Neural cell (in vitro differentiated cells): ENCODE measurements at regions not wholly inside any gene's neighbourhood (a gene's known extent, or its start where the extent isn't known, plus 50 kb on each side); places are given as distances from the start of the nearest gene placed in this dataset.

ENCODE experiments used
- H2AFZ ChIP-seq: fragments of 200-600, 300-800 bp; sonication (generic), shearing (Covaris generic); 2 replicates; pipeline ENCODE4 v1.6.0; 2014; ENCODE audit warnings: low read depth, mild to moderate bottlenecking, antibody characterized with exemption, low read length, moderate library complexity
- H3F3A ChIP-seq: fragments of 200-600 bp; shearing (Covaris generic); 2 replicates; pipeline ENCODE4 v1.6.1; 2016; ENCODE audit warnings: mild to moderate bottlenecking, moderate library complexity, mixed read lengths, antibody characterized with exemption, low read length; ENCODE audit not compliant: insufficient read depth, poor library complexity, severe bottlenecking
- H3K27ac ChIP-seq: fragments of 200-600, 300-800 bp; sonication (generic), shearing (Covaris generic); 2 replicates; pipeline ENCODE4 v1.5.1; 2014; ENCODE audit warnings: mild to moderate bottlenecking, low read length, moderate library complexity
- H3K27me3 ChIP-seq: fragments of 300-800, 200-600 bp; sonication (generic), shearing (Covaris generic); 2 replicates; pipeline ENCODE4 v1.6.0; 2014; ENCODE audit warnings: mild to moderate bottlenecking, low read depth, low read length, moderate library complexity; ENCODE audit not compliant: insufficient read depth
- H3K36me3 ChIP-seq: fragments of 300-800, 200-600 bp; sonication (generic), shearing (Covaris generic); 2 replicates; pipeline ENCODE4 v1.5.1; 2014; ENCODE audit warnings: mild to moderate bottlenecking, antibody characterized with exemption, low read length, moderate library complexity; ENCODE audit not compliant: insufficient read depth
- H3K4me2 ChIP-seq: fragments of 300-800, 200-600 bp; sonication (generic), shearing (Covaris generic); 2 replicates; pipeline ENCODE4 v1.6.0; 2014; ENCODE audit warnings: mild to moderate bottlenecking, low read length
- H3K4me3 ChIP-seq: fragments of 300-800, 200-600 bp; sonication (generic), shearing (Covaris generic); 2 replicates; pipeline ENCODE4 v1.5.1; 2014; ENCODE audit warnings: mild to moderate bottlenecking, low read length, moderate library complexity
- H3K79me2 ChIP-seq: fragments of 200-600 bp; shearing (Covaris generic); replicated peaks from 2 replicates; pipeline ENCODE4 v1.6.0; 2014; ENCODE audit warnings: mild to moderate bottlenecking, low read length, moderate library complexity; ENCODE audit not compliant: insufficient read depth
- H3K9ac ChIP-seq: fragments of 300-800, 200-600 bp; sonication (generic), shearing (Covaris generic); 2 replicates; pipeline ENCODE4 v1.6.1; 2016; ENCODE audit warnings: mild to moderate bottlenecking, low read length, mixed read lengths
- H3K9me2 ChIP-seq: fragments of 200-600 bp; shearing (Covaris generic); 2 replicates; pipeline ENCODE4 v1.6.1; 2016; ENCODE audit warnings: mild to moderate bottlenecking, low read length, mixed read lengths; ENCODE audit not compliant: insufficient read depth
- H3K9me3 ChIP-seq: fragments of 200-600, 300-800 bp; sonication (generic), shearing (Covaris generic); 2 replicates; pipeline ENCODE4 v1.6.1; 2016; ENCODE audit warnings: mild to moderate bottlenecking, mixed run types, low read length, moderate library complexity, mixed read lengths
- H4K20me1 ChIP-seq: fragments of 200-600 bp; shearing (Covaris generic); 2 replicates; pipeline ENCODE4 v1.6.1; 2016; ENCODE audit warnings: mild to moderate bottlenecking, mixed run types; ENCODE audit not compliant: insufficient read depth
- EP300 ChIP-seq: fragments of 450-650 bp; conservative IDR thresholded peaks from 2 replicates; pipeline ENCODE4 v1.6.1; 2014; ENCODE audit warnings: antibody characterized with exemption, mild to moderate bottlenecking, moderate library complexity; ENCODE audit not compliant: poor library complexity, severe bottlenecking
- EZH2 ChIP-seq: fragments of 200-600, 300-800 bp; shearing (Covaris generic), sonication (generic); IDR thresholded peaks from 2 replicates; pipeline ENCODE4 v1.6.1; 2014; ENCODE audit warnings: antibody characterized with exemption, low read length, borderline replicate concordance, mild to moderate bottlenecking; ENCODE audit not compliant: insufficient read depth, poor library complexity, severe bottlenecking
- MXI1 ChIP-seq: fragments of 450-650 bp; conservative IDR thresholded peaks from 2 replicates; pipeline ENCODE4 v1.6.1; 2014; ENCODE audit warnings: antibody characterized with exemption, mild to moderate bottlenecking; ENCODE audit not compliant: poor library complexity, severe bottlenecking
- POLR2AphosphoS5 ChIP-seq: IDR thresholded peaks from 2 replicates; pipeline ENCODE4 v1.6.1; 2012
- RAD21 ChIP-seq: fragments of 450-650 bp; conservative IDR thresholded peaks from 2 replicates; pipeline ENCODE4 v1.6.1; 2014; ENCODE audit warnings: antibody characterized with exemption, mild to moderate bottlenecking, moderate library complexity
- SMC3 ChIP-seq: fragments of 450-650 bp; conservative IDR thresholded peaks from 2 replicates; pipeline ENCODE4 v1.6.1; 2014; ENCODE audit warnings: antibody characterized with exemption, mild to moderate bottlenecking, moderate library complexity; ENCODE audit not compliant: poor library complexity
- TAF1 ChIP-seq: IDR thresholded peaks from 2 replicates; pipeline ENCODE4 v1.6.1; 2012; ENCODE audit warnings: low read depth
- TF ChIP-seq, protein P1 (sequence below): IDR thresholded peaks from 2 replicates; pipeline ENCODE4 v1.6.1; 2012; ENCODE audit warnings: borderline replicate concordance
- TF ChIP-seq, protein P2 (sequence below): fragments of 450-650 bp; IDR thresholded peaks from 2 replicates; pipeline ENCODE4 v1.5.1; 2014; ENCODE audit warnings: antibody characterized with exemption, mild to moderate bottlenecking, moderate library complexity; ENCODE audit not compliant: poor library complexity, severe bottlenecking

DNA sequence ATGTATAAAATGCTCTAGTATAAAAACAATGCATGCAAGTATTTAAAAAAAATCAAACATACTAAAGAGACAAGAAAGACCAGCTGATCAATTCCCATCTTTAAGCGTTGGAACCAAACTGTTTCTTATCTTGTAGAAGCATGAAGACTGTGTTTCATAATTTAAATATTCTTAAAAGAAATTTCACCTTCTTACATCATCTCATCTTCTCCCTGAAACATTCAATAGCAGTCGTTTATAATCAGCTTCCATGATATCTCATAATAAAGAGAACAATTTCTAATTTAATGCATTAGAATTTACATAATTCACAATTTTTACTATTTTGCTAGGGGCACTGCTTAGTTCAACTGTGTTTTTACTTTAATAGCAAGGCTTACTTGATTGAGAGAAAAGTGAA lies 468.1 kb upstream of the MARCKS start:
- H2AFZ ChIP-seq, result no peak overlapping the region
- no peaks in the 10 kb centered on the region for H3K27me3 ChIP-seq
- no peaks in the 10 kb centered on the region for H3K79me2 ChIP-seq
- H3F3A ChIP-seq, result no peaks in the 10 kb centered on the region
- H3K9me3 ChIP-seq, result no peaks in the 10 kb centered on the region
- H3K9ac ChIP-seq, result no peak overlapping the region
- no peaks in the 10 kb centered on the region for H3K9me2 ChIP-seq
- TF ChIP-seq, protein P1, sequence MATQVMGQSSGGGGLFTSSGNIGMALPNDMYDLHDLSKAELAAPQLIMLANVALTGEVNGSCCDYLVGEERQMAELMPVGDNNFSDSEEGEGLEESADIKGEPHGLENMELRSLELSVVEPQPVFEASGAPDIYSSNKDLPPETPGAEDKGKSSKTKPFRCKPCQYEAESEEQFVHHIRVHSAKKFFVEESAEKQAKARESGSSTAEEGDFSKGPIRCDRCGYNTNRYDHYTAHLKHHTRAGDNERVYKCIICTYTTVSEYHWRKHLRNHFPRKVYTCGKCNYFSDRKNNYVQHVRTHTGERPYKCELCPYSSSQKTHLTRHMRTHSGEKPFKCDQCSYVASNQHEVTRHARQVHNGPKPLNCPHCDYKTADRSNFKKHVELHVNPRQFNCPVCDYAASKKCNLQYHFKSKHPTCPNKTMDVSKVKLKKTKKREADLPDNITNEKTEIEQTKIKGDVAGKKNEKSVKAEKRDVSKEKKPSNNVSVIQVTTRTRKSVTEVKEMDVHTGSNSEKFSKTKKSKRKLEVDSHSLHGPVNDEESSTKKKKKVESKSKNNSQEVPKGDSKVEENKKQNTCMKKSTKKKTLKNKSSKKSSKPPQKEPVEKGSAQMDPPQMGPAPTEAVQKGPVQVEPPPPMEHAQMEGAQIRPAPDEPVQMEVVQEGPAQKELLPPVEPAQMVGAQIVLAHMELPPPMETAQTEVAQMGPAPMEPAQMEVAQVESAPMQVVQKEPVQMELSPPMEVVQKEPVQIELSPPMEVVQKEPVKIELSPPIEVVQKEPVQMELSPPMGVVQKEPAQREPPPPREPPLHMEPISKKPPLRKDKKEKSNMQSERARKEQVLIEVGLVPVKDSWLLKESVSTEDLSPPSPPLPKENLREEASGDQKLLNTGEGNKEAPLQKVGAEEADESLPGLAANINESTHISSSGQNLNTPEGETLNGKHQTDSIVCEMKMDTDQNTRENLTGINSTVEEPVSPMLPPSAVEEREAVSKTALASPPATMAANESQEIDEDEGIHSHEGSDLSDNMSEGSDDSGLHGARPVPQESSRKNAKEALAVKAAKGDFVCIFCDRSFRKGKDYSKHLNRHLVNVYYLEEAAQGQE, result no peak
- no peak for TF ChIP-seq SMC3
- TF ChIP-seq TAF1, result no peak
- no peak for TF ChIP-seq EP300
- TF ChIP-seq, protein P2, sequence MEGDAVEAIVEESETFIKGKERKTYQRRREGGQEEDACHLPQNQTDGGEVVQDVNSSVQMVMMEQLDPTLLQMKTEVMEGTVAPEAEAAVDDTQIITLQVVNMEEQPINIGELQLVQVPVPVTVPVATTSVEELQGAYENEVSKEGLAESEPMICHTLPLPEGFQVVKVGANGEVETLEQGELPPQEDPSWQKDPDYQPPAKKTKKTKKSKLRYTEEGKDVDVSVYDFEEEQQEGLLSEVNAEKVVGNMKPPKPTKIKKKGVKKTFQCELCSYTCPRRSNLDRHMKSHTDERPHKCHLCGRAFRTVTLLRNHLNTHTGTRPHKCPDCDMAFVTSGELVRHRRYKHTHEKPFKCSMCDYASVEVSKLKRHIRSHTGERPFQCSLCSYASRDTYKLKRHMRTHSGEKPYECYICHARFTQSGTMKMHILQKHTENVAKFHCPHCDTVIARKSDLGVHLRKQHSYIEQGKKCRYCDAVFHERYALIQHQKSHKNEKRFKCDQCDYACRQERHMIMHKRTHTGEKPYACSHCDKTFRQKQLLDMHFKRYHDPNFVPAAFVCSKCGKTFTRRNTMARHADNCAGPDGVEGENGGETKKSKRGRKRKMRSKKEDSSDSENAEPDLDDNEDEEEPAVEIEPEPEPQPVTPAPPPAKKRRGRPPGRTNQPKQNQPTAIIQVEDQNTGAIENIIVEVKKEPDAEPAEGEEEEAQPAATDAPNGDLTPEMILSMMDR, result no peak
- no peak for TF ChIP-seq EZH2
- no peak for TF ChIP-seq MXI1
- TF ChIP-seq POLR2AphosphoS5, result no peak
- TF ChIP-seq RAD21, result no peak
- no peak overlapping the region for H3K4me2 ChIP-seq
- H3K36me3 ChIP-seq, result no peaks in the 10 kb centered on the region
- no peak overlapping the region for H3K4me3 ChIP-seq
- no peaks in the 10 kb centered on the region for H4K20me1 ChIP-seq
- H3K27ac ChIP-seq, result no peak overlapping the region

DNA sequence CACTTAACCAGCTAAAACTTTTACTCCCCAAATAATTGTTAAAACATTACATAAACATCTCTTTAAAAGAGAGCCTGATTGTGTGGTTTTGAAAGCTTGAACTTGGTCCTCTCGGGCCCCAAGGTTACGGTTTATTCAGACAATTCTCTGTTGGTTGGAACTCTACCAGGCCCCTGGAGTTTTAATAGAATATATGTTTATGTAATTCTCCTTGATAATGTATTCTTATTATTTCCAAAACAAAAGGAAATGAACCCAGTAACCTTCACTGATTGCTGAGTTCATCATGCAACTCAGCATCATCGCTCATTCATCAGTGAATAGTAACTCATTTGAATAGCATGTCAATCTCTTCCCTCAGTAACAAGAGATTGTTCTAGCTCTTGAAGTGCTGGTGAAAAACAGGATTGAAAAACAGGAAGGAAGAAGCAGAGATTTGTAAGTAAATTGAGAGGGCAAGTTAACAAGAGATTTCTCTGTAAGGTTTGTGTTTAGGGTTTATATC lies 464.5 kb upstream of the MARCKS start:
- no peaks in the 10 kb centered on the region for H3K9me3 ChIP-seq
- no peak overlapping the region for H3K4me2 ChIP-seq
- no peaks in the 10 kb centered on the region for H3K9me2 ChIP-seq
- H3K79me2 ChIP-seq, result no peaks in the 10 kb centered on the region
- no peaks in the 10 kb centered on the region for H4K20me1 ChIP-seq
- H2AFZ ChIP-seq, result no peak overlapping the region
- no peaks in the 10 kb centered on the region for H3K27me3 ChIP-seq
- no peak overlapping the region for H3K27ac ChIP-seq
- H3K4me3 ChIP-seq, result no peak overlapping the region
- H3K9ac ChIP-seq, result no peak overlapping the region
- no peaks in the 10 kb centered on the region for H3F3A ChIP-seq
- no peaks in the 10 kb centered on the region for H3K36me3 ChIP-seq
- no peak for TF ChIP-seq EZH2
- no peak for TF ChIP-seq RAD21
- TF ChIP-seq TAF1, result no peak
- no peak for TF ChIP-seq SMC3
- TF ChIP-seq POLR2AphosphoS5, result no peak
- TF ChIP-seq, protein P1, result no peak
- no peak for TF ChIP-seq MXI1
- TF ChIP-seq, protein P2, result no peak
- TF ChIP-seq EP300, result no peak
